ENCODE measurements at regions not wholly inside any gene's neighbourhood (a gene's known extent, or its start where the extent isn't known, plus 50 kb on each side); places are given as distances from the start of the nearest gene placed in this dataset.

DNA sequence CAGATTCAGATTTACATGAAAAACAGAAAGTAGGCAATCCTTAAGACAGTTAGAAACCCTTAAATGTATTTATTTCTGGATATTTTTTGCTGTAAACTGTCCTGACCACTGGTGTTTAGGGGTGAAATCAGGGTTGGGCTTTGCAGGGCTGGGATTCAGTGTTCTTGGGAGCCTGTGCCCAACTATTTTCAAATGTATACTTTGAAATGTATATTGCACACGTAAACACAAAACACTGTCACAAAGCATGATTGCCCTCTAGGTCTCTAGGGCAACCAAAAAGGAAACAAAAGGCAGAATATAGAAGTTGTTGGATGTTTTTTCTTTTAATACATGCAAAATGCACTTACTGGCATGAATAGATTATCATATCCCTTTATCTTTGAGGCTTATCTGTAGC lies 1185.4 kb downstream of the DIAPH3 start:
- Histone ChIP-seq H3K36me3 (replicated peaks; ENCODE audit: insufficient read depth, low read length) (no peaks in the 10 kb centered on the region), H2AFZ (ENCODE audit: low read length) (no peak overlapping the region), H3K9me3 (replicated peaks; ENCODE audit: insufficient read depth, low read length) (no peaks in the 10 kb centered on the region), H3K27me3 (replicated peaks; ENCODE audit: insufficient read depth, low read length) (no peaks in the 10 kb centered on the region), H3K4me1 (ENCODE audit: low read length) (no peaks in the 10 kb centered on the region), H3K9me2 (replicated peaks; ENCODE audit: insufficient read depth, low read length) (no peaks in the 10 kb centered on the region), H3K9ac (ENCODE audit: low read length) (no peak overlapping the region), H4K20me1 (ENCODE audit: insufficient read depth, low read length) (no peaks in the 10 kb centered on the region), H3K79me2 (ENCODE audit: low read length) (no peaks in the 10 kb centered on the region), H3K27ac (ENCODE audit: low read length) (no peak overlapping the region), H3K4me3 (ENCODE audit: low read length) (no peak overlapping the region), H3F3A (ENCODE audit: insufficient read depth, low read length) (no peaks in the 10 kb centered on the region), H3K4me2 (ENCODE audit: low read depth, low read length) (no peak overlapping the region)
- no peak for TF ChIP-seq EZH2phosphoT487 (IDR thresholded peaks at IDR 0.05; ENCODE audit: low read length)
- TF ChIP-seq EZH2 (optimal IDR thresholded peaks at IDR 0.05; ENCODE audit: low read depth, low read length): no peak
- no peak for TF ChIP-seq CTCF (IDR thresholded peaks at IDR 0.05; ENCODE audit: low read length)
- no peak for DNase-seq

GRCh38 chr13:58979851-58980250 lies 1183.9 kb downstream of the DIAPH3 start:
- H3K9ac ChIP-seq (ENCODE audit: low read length): no peak overlapping the region
- H3K27me3 ChIP-seq (replicated peaks; ENCODE audit: insufficient read depth, low read length): no peaks in the 10 kb centered on the region
- H3K27ac ChIP-seq (ENCODE audit: low read length): no peak overlapping the region
- H3K4me3 ChIP-seq (ENCODE audit: low read length): no peak overlapping the region
- H3K79me2 ChIP-seq (ENCODE audit: low read length): no peaks in the 10 kb centered on the region
- H3K9me3 ChIP-seq (replicated peaks; ENCODE audit: insufficient read depth, low read length): no peaks in the 10 kb centered on the region
- no peak overlapping the region for H2AFZ ChIP-seq (ENCODE audit: low read length)
- no peak for TF ChIP-seq CTCF (IDR thresholded peaks at IDR 0.05; ENCODE audit: low read length)
- TF ChIP-seq EZH2 (optimal IDR thresholded peaks at IDR 0.05; ENCODE audit: low read depth, low read length): no peak
- no peak for TF ChIP-seq EZH2phosphoT487 (IDR thresholded peaks at IDR 0.05; ENCODE audit: low read length)
- H3K9me2 ChIP-seq (replicated peaks; ENCODE audit: insufficient read depth, low read length): no peaks in the 10 kb centered on the region
- no peaks in the 10 kb centered on the region for H3K36me3 ChIP-seq (replicated peaks; ENCODE audit: insufficient read depth, low read length)
- no peak for DNase-seq
- no peak overlapping the region for H3K4me2 ChIP-seq (ENCODE audit: low read depth, low read length)
- H4K20me1 ChIP-seq (ENCODE audit: insufficient read depth, low read length): no peaks in the 10 kb centered on the region
- no peaks in the 10 kb centered on the region for H3F3A ChIP-seq (ENCODE audit: insufficient read depth, low read length)
- no peaks in the 10 kb centered on the region for H3K4me1 ChIP-seq (ENCODE audit: low read length)

DNA sequence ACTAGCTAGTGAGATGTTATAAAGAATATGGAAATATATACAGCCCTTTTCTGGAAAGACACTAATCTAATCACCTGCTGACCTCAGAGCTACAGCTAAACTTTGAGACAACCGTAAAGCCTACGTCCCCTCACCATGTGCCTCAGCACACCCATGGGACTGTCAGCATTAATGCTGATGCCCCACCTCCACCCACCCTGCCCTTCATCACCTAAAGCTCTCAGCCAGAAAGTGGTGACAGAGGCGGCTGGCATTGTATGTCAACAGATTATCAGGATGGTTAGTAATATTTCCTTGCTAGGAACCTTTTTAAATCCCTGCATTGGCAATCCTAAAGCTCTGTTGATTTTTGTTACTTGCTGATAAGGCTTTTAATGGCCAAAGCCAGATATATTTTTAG lies 1177.9 kb downstream of the DIAPH3 start:
- no peaks in the 10 kb centered on the region for H3K9me3 ChIP-seq (replicated peaks; ENCODE audit: insufficient read depth, low read length)
- no peaks in the 10 kb centered on the region for H3K9me2 ChIP-seq (replicated peaks; ENCODE audit: insufficient read depth, low read length)
- H3K4me1 ChIP-seq (ENCODE audit: low read length): no peaks in the 10 kb centered on the region
- no peak overlapping the region for H3K4me2 ChIP-seq (ENCODE audit: low read depth, low read length)
- no peak for TF ChIP-seq EZH2 (optimal IDR thresholded peaks at IDR 0.05; ENCODE audit: low read depth, low read length)
- no peak for TF ChIP-seq EZH2phosphoT487 (IDR thresholded peaks at IDR 0.05; ENCODE audit: low read length)
- no peak for TF ChIP-seq CTCF (IDR thresholded peaks at IDR 0.05; ENCODE audit: low read length)
- H3F3A ChIP-seq (ENCODE audit: insufficient read depth, low read length): no peaks in the 10 kb centered on the region
- no peak overlapping the region for H3K4me3 ChIP-seq (ENCODE audit: low read length)
- H2AFZ ChIP-seq (ENCODE audit: low read length): no peak overlapping the region
- no peak overlapping the region for H3K9ac ChIP-seq (ENCODE audit: low read length)
- DNase-seq: no peak
- H4K20me1 ChIP-seq (ENCODE audit: insufficient read depth, low read length): no peaks in the 10 kb centered on the region
- no peaks in the 10 kb centered on the region for H3K27me3 ChIP-seq (replicated peaks; ENCODE audit: insufficient read depth, low read length)
- no peak overlapping the region for H3K27ac ChIP-seq (ENCODE audit: low read length)
- no peaks in the 10 kb centered on the region for H3K79me2 ChIP-seq (ENCODE audit: low read length)
- no peaks in the 10 kb centered on the region for H3K36me3 ChIP-seq (replicated peaks; ENCODE audit: insufficient read depth, low read length)
